LNCAP (cell line): ENCODE measurements at regions not wholly inside any gene's neighbourhood (a gene's known extent, or its start where the extent isn't known, plus 50 kb on each side); places are given as distances from the start of the nearest gene placed in this dataset.

Source experiments
- TF ChIP-seq, protein P1 (sequence below): fragments of 450-650 bp; IDR thresholded peaks from 2 replicates; pipeline ENCODE4 v1.5.1; 2017; ENCODE audit warnings: mild to moderate bottlenecking

DNA sequence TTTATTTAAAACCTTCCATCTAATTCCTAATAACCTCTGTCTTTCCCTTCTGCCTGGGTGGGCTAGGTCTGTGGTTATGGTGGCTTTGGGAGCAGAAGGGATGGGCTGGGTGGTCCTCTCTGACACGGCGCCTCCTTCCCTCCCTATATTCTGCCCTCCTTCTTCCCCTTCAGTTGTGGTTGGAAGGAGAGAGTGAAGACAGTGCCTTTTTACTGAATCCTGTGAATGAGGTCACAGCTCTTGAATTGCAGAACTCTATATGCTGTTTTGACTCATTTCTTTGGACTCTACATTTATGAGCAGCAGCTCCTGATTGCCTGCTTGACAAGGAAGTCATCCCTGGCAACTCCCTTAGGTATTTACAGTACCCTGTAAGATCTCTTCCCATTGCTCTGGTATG is 256.0 kb upstream of the ELAC2 start:
- TF ChIP-seq, protein P1, sequence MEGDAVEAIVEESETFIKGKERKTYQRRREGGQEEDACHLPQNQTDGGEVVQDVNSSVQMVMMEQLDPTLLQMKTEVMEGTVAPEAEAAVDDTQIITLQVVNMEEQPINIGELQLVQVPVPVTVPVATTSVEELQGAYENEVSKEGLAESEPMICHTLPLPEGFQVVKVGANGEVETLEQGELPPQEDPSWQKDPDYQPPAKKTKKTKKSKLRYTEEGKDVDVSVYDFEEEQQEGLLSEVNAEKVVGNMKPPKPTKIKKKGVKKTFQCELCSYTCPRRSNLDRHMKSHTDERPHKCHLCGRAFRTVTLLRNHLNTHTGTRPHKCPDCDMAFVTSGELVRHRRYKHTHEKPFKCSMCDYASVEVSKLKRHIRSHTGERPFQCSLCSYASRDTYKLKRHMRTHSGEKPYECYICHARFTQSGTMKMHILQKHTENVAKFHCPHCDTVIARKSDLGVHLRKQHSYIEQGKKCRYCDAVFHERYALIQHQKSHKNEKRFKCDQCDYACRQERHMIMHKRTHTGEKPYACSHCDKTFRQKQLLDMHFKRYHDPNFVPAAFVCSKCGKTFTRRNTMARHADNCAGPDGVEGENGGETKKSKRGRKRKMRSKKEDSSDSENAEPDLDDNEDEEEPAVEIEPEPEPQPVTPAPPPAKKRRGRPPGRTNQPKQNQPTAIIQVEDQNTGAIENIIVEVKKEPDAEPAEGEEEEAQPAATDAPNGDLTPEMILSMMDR, result no peak

GRCh38 chr17:13272296-13272695 is 254.5 kb upstream of the ELAC2 start:
- TF ChIP-seq, protein P1, result no peak

GRCh38 chr17:13268791-13269595 is 251.2 kb upstream of the ELAC2 start:
- TF ChIP-seq, protein P1, result no peak

DNA sequence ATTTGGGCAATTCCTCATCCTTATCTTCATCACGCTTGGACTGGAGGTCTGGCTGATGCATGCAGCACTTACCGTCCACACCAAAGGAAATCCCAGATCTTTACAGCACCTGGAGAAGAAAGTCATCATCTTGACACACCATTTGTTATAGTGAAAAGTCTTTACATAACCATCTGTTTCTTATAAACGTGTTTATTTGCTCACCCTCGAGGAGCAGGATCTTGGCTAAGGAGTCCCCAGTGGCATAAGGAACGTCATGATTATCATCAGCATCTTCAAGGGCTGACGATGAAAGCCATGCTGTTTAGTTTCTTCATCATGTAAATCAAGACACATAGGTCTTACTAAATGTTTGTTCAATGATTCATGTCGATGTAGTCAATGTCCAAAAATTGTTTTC is 248.8 kb upstream of the ELAC2 start:
- TF ChIP-seq, protein P1, result no peak

DNA sequence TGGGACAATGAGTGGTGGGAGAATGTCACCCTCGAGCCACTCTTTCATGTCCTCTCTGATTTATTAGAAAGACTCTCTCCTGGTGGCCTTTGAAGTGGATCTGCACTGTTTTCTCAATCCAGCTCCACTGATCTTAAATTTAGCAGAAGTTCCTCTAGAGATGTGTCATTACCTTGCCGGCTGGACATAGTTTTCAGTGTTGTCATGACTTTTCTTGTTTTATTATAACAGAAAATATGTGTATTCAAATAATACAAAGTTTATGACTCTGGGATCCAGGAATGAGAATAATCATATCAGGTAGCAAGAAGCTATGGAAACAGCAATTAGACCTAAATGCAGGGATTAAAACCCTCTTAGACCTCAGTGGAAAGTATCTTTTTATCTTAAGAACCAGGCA is 247.5 kb upstream of the ELAC2 start:
- TF ChIP-seq, protein P1, result no peak

GRCh38 chr17:13263746-13264145 is 245.9 kb upstream of the ELAC2 start:
- TF ChIP-seq, protein P1, result no peak

DNA sequence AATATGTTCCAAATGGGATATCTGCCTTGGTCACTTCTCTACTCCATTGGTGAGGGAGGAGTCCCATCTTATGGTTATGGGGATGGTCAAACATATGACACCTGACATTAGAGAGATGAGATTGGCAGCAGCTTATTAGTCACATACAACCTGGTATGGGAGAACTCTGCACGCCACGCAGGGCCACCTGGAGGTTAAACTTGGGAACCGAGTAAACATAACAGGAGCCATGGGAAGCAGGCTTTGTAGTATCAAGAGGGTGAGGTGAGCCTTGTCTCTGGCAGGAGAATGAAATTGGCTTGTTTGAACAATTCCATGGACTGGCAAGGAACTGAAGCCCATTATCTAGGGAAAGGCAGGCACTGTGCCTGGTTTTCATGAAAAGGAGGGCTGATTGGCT is 238.7 kb upstream of the ELAC2 start:
- TF ChIP-seq, protein P1, result no peak
